ENCODE measurements at regions not wholly inside any gene's neighbourhood (a gene's known extent, or its start where the extent isn't known, plus 50 kb on each side); places are given as distances from the start of the nearest gene placed in this dataset.

DNA sequence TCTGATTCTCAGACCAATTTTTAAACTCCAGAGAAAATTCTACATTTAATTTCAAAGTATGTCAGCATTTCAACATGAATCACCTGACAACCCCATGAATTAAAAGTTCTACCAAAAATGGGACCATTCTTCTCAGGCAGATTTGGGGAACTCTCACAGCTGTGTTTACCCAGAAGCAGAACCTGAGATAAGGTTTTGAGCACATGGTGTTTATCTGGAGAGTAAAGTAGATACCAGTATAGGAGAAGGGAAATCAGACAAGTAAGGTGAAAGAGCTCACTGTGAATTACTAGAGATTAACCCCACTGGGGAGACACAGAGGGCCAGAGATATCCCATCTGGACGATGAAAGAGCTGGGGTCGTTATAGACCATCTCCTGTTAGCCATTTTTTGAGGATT, 729.1 kb downstream of the DNAH5 start:
- TF ChIP-seq EP300 (IDR thresholded peaks at IDR 0.05) (no peak), POLR2AphosphoS5 (IDR thresholded peaks at IDR 0.05) (no peak), POLR2A (IDR thresholded peaks at IDR 0.05) (no peak)
- TF ChIP-seq, protein P1, sequence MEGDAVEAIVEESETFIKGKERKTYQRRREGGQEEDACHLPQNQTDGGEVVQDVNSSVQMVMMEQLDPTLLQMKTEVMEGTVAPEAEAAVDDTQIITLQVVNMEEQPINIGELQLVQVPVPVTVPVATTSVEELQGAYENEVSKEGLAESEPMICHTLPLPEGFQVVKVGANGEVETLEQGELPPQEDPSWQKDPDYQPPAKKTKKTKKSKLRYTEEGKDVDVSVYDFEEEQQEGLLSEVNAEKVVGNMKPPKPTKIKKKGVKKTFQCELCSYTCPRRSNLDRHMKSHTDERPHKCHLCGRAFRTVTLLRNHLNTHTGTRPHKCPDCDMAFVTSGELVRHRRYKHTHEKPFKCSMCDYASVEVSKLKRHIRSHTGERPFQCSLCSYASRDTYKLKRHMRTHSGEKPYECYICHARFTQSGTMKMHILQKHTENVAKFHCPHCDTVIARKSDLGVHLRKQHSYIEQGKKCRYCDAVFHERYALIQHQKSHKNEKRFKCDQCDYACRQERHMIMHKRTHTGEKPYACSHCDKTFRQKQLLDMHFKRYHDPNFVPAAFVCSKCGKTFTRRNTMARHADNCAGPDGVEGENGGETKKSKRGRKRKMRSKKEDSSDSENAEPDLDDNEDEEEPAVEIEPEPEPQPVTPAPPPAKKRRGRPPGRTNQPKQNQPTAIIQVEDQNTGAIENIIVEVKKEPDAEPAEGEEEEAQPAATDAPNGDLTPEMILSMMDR (IDR thresholded peaks at IDR 0.05): no peak

Measured in upper lobe of left lung (tissue), 4 donors.